Neural crest cell (in vitro differentiated cells): ENCODE measurements at regions not wholly inside any gene's neighbourhood (a gene's known extent, or its start where the extent isn't known, plus 50 kb on each side); places are given as distances from the start of the nearest gene placed in this dataset.
"Not testable (repeated sequence)": the region's sequence is repeated elsewhere in the genome, so short reads cannot be mapped to it uniquely, and the experiment has no call there.

Source experiments
- DNase-seq: peaks from one replicate; pipeline ENCODE4 v3.0.0; 2021; ENCODE audit warnings: low read depth, mixed read lengths, low spot score
- H3K27ac Mint-ChIP-seq: one replicate; pipeline ENCODE4 v1.8.0; 2021; ENCODE audit warnings: mild to moderate bottlenecking, mixed read lengths; ENCODE audit not compliant: unreplicated experiment
- H3K27me3 Mint-ChIP-seq: 2 replicates; pipeline ENCODE4 v1.8.0; 2021; ENCODE audit warnings: low read depth, mild to moderate bottlenecking, mixed read lengths
- H3K36me3 Mint-ChIP-seq: 2 replicates; pipeline ENCODE4 v1.8.0; 2021; ENCODE audit warnings: low read depth, mild to moderate bottlenecking, mixed read lengths
- H3K4me1 Mint-ChIP-seq: 2 replicates; pipeline ENCODE4 v1.8.0; 2021; ENCODE audit warnings: mixed read lengths
- H3K4me3 Mint-ChIP-seq: one replicate; pipeline ENCODE4 v1.8.0; 2021; ENCODE audit warnings: mild to moderate bottlenecking, mixed read lengths
- H3K9me3 Mint-ChIP-seq: 2 replicates; pipeline ENCODE4 v1.8.0; 2021; ENCODE audit warnings: mixed read lengths
- CTCF ChIP-seq: fragments of 200-600 bp; sonication (generic); conservative IDR thresholded peaks from 2 replicates; pipeline ENCODE4 v1.5.0; 2021; ENCODE audit warnings: antibody characterized with exemption, mild to moderate bottlenecking

DNA sequence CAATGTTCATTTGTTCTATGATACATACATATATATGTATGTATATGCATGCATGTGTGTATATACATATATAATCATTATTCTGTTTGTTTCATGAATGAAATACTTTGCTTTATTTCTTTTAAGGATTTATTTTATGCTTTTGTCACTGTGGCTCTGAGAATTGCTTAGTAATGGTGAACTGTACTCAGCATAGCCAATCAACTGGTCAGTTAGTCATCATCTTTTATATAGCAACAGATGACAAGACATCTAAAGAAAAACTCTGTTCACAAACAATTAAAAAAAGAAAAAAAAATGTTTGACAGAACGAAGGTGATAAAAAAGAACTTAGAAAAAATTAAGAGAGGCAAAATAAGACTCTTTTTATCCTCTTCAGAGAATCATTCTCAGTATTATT is 1440.3 kb downstream of the PCDH9 start:
- no peak overlapping the region for H3K4me3 Mint-ChIP-seq
- no peak overlapping the region for H3K27ac Mint-ChIP-seq
- H3K36me3 Mint-ChIP-seq, result no peaks in the 10 kb centered on the region
- no peak for DNase-seq
- H3K27me3 Mint-ChIP-seq, result no peaks in the 10 kb centered on the region
- no peaks in the 10 kb centered on the region for H3K4me1 Mint-ChIP-seq
- TF ChIP-seq CTCF, result no peak
- H3K9me3 Mint-ChIP-seq, result peaks cover 2% of the 10 kb centered on the region

GRCh38 chr13:65787082-65787481 is 1443.1 kb downstream of the PCDH9 start:
- Mint-ChIP-seq H3K27ac (no peak overlapping the region), H3K27me3 (no peaks in the 10 kb centered on the region), H3K4me3 (no peak overlapping the region), H3K4me1 (no peaks in the 10 kb centered on the region), H3K9me3 (peaks cover 2% of the 10 kb centered on the region), H3K36me3 (no peaks in the 10 kb centered on the region)
- no peak for DNase-seq
- TF ChIP-seq CTCF, result no peak

GRCh38 chr13:65784088-65784816 is 1445.9 kb downstream of the PCDH9 start:
- DNase-seq, result no peak
- H3K9me3 Mint-ChIP-seq, result peaks cover 2% of the 10 kb centered on the region
- H3K4me1 Mint-ChIP-seq, result no peaks in the 10 kb centered on the region
- no peak for TF ChIP-seq CTCF
- no peak overlapping the region for H3K4me3 Mint-ChIP-seq
- H3K27ac Mint-ChIP-seq, result no peak overlapping the region
- no peaks in the 10 kb centered on the region for H3K27me3 Mint-ChIP-seq
- H3K36me3 Mint-ChIP-seq, result no peaks in the 10 kb centered on the region

DNA sequence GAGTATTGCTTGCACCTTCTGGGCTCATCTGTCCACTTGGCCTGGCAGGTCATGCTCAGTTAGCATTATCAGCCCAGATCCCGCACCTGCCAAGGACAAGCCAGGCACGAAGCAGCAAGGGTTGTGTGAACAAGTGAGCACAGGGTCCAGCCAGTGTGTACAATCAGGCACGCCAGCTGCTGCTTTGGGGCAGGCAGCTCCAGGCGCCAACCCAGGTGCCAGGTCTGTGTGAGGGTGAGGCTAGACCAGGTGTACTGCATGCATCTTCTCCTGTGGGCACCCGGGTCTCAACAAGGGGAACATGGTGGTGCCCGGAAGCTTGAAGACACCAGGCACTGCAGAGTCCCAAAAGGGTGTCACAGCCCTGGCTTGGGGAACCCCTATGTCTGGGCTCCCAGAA is 1446.8 kb downstream of the PCDH9 start:
- Mint-ChIP-seq H3K9me3 (peaks cover 2% of the 10 kb centered on the region), H3K27ac (no peak overlapping the region), H3K36me3 (no peaks in the 10 kb centered on the region), H3K4me3 (no peak overlapping the region), H3K4me1 (no peaks in the 10 kb centered on the region), H3K27me3 (no peaks in the 10 kb centered on the region)
- no peak for TF ChIP-seq CTCF
- DNase-seq, result no peak

GRCh38 chr13:65771704-65772313 is 1458.3 kb downstream of the PCDH9 start:
- not testable (repeated sequence) for H3K36me3 Mint-ChIP-seq, H3K27me3 Mint-ChIP-seq, H3K4me3 Mint-ChIP-seq, DNase-seq, H3K27ac Mint-ChIP-seq, H3K4me1 Mint-ChIP-seq
- peaks cover 17% of the 10 kb centered on the region for H3K9me3 Mint-ChIP-seq

DNA sequence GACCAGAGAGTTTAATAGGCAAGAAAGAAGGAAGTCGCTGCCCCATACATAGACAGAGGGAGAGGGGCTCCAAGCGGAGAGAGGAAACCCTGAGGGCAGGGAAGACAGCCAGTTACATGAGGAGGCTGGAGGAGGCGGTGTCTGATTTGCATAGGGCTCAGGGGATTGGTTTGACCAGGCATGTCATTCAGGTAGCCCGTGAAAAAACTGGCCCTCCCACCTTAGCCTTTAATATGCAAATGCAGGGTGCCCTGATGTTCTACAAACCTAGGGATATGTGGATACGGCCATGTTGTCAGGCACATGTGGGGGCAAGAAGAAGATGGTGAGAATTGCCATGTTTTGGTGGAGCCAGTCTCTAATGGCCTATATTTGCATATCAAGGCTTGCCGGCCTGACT is 1461.6 kb downstream of the PCDH9 start:
- no peaks in the 10 kb centered on the region for H3K4me1 Mint-ChIP-seq
- H3K27me3 Mint-ChIP-seq, result no peaks in the 10 kb centered on the region
- no peak overlapping the region for H3K4me3 Mint-ChIP-seq
- DNase-seq, result no peak
- no peak overlapping the region for H3K27ac Mint-ChIP-seq
- TF ChIP-seq CTCF, result no peak
- peaks cover 17% of the 10 kb centered on the region for H3K9me3 Mint-ChIP-seq
- H3K36me3 Mint-ChIP-seq, result peaks cover 8% of the 10 kb centered on the region
